Gastroesophageal sphincter (tissue), 3 donors: ENCODE measurements at regions not wholly inside any gene's neighbourhood (a gene's known extent, or its start where the extent isn't known, plus 50 kb on each side); places are given as distances from the start of the nearest gene placed in this dataset.

ENCODE experiments used
- EP300 ChIP-seq: sonication (generic); formaldehyde crosslinking; IDR thresholded peaks from one replicate; pipeline ENCODE4 v1.6.1; 2017; ENCODE audit warnings: antibody characterized with exemption, mild to moderate bottlenecking
- TF ChIP-seq, protein P1 (sequence below), 4 experiments: fragments of 200-600 bp in 2 of 4; fragments of 450-650 bp in 2 of 4; sonication (generic) in 1 of 4; IDR thresholded peaks; one replicate each; pipeline ENCODE4 v1.5.1; 2017 to 2019; ENCODE audit warnings: antibody characterized with exemption in 4 of 4, mild to moderate bottlenecking in 2 of 4, moderate library complexity in 2 of 4

- TF ChIP-seq, protein P1, sequence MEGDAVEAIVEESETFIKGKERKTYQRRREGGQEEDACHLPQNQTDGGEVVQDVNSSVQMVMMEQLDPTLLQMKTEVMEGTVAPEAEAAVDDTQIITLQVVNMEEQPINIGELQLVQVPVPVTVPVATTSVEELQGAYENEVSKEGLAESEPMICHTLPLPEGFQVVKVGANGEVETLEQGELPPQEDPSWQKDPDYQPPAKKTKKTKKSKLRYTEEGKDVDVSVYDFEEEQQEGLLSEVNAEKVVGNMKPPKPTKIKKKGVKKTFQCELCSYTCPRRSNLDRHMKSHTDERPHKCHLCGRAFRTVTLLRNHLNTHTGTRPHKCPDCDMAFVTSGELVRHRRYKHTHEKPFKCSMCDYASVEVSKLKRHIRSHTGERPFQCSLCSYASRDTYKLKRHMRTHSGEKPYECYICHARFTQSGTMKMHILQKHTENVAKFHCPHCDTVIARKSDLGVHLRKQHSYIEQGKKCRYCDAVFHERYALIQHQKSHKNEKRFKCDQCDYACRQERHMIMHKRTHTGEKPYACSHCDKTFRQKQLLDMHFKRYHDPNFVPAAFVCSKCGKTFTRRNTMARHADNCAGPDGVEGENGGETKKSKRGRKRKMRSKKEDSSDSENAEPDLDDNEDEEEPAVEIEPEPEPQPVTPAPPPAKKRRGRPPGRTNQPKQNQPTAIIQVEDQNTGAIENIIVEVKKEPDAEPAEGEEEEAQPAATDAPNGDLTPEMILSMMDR (IDR thresholded peaks at IDR 0.05): no peak
- no peak for TF ChIP-seq EP300
These were observed 77.1 kb downstream of the GEMIN8 start for GRCh38 chrX:13952581-13952980.
